ENCODE measurements at regions not wholly inside any gene's neighbourhood (a gene's known extent, or its start where the extent isn't known, plus 50 kb on each side); places are given as distances from the start of the nearest gene placed in this dataset.
"Not testable (repeated sequence)": the region's sequence is repeated elsewhere in the genome, so short reads cannot be mapped to it uniquely, and the experiment has no call there.

GRCh38 chr14:106227793-106228192, 701.4 kb downstream of the TMEM121 start:
- no peak for DNase-seq
- peaks cover 1% of the 10 kb centered on the region for H3K9me3 Mint-ChIP-seq
- H3K4me1 Mint-ChIP-seq: peaks cover 48% of the 10 kb centered on the region
- CTCF ChIA-PET: interaction anchor here (0.6 to 3.4 kb wide), 8 partner anchors 9 to 50 kb away, joined by 3 to 22 read pairs (median 9); no protein-coding TSS in a partner anchor
- H3K4me3 Mint-ChIP-seq: no peak overlapping the region
- H3K27me3 Mint-ChIP-seq: no peaks in the 10 kb centered on the region
- H3K36me3 Mint-ChIP-seq: peaks cover 5% of the 10 kb centered on the region
- H3K27ac Mint-ChIP-seq: no peak overlapping the region

- Mint-ChIP-seq H3K36me3 (peaks cover 5% of the 10 kb centered on the region), H3K4me3 (peak overlapping the region; percentile 55), H3K9me3 (peaks cover 1% of the 10 kb centered on the region), H3K4me1 (peaks cover 44% of the 10 kb centered on the region), H3K27ac (peak overlapping the region; percentile 90), H3K27me3 (peaks cover 3% of the 10 kb centered on the region)
- peak; percentile 60 for DNase-seq
- CTCF ChIA-PET: interaction anchor here (0.6 to 3.4 kb wide), 15 partner anchors 9 to 435 kb away, joined by 3 to 22 read pairs (median 7); no protein-coding TSS in a partner anchor
These were observed 702.3 kb downstream of the TMEM121 start for GRCh38 chr14:106228541-106229158.

- no peak for DNase-seq
- Mint-ChIP-seq H3K4me3 (no peak overlapping the region), H3K9me3 (peaks cover 1% of the 10 kb centered on the region), H3K36me3 (no peaks in the 10 kb centered on the region), H3K27me3 (peaks cover 3% of the 10 kb centered on the region), H3K27ac (peak overlapping the region; percentile 67), H3K4me1 (peaks cover 42% of the 10 kb centered on the region)
- CTCF ChIA-PET: interaction anchor here (1.0 to 3.4 kb wide), 10 partner anchors 8 to 59 kb away, joined by 3 to 22 read pairs (median 7); no protein-coding TSS in a partner anchor
These were observed 703.7 kb downstream of the TMEM121 start for GRCh38 chr14:106230071-106230470.

GRCh38 chr14:106233191-106233590, 706.8 kb downstream of the TMEM121 start:
- H3K36me3 Mint-ChIP-seq, H3K27ac Mint-ChIP-seq, H3K9me3 Mint-ChIP-seq, H3K4me3 Mint-ChIP-seq, DNase-seq: not testable (repeated sequence)
- peaks cover 12% of the 10 kb centered on the region for H3K27me3 Mint-ChIP-seq
- CTCF ChIA-PET: interaction anchor here (0.8 to 2.5 kb wide), 6 partner anchors 10 to 33 kb away, joined by 3 to 11 read pairs (median 6); no protein-coding TSS in a partner anchor
- peaks cover 40% of the 10 kb centered on the region for H3K4me1 Mint-ChIP-seq

GRCh38 chr14:106234525-106235254, 708.3 kb downstream of the TMEM121 start:
- Mint-ChIP-seq H3K4me1 (peaks cover 28% of the 10 kb centered on the region), H3K27me3 (peaks cover 12% of the 10 kb centered on the region)
- H3K9me3 Mint-ChIP-seq, H3K4me3 Mint-ChIP-seq, H3K36me3 Mint-ChIP-seq, H3K27ac Mint-ChIP-seq: not testable (repeated sequence)
- DNase-seq: peak; percentile 52
- CTCF ChIA-PET: interaction anchor here (0.5 to 2.5 kb wide), 12 partner anchors 23 to 329 kb away, joined by 3 to 11 read pairs (median 3); no protein-coding TSS in a partner anchor

GRCh38 chr14:106235356-106236159, 709.2 kb downstream of the TMEM121 start:
- Mint-ChIP-seq H3K9me3 (peaks cover 1% of the 10 kb centered on the region), H3K4me3 (no peak overlapping the region), H3K27me3 (peaks cover 12% of the 10 kb centered on the region), H3K27ac (no peak overlapping the region), H3K36me3 (no peaks in the 10 kb centered on the region), H3K4me1 (peaks cover 22% of the 10 kb centered on the region)
- no peak for DNase-seq
- CTCF ChIA-PET: interaction anchor here (0.6 to 1.4 kb wide), 9 partner anchors 22 to 301 kb away, joined by 3 to 6 read pairs (median 4); no protein-coding TSS in a partner anchor

GRCh38 chr14:106248321-106249192, 722.2 kb downstream of the TMEM121 start:
- H3K4me3 Mint-ChIP-seq: no peak overlapping the region
- DNase-seq: no peak
- H3K27ac Mint-ChIP-seq: no peak overlapping the region
- no peaks in the 10 kb centered on the region for H3K36me3 Mint-ChIP-seq
- peaks cover 9% of the 10 kb centered on the region for H3K4me1 Mint-ChIP-seq
- peaks cover 27% of the 10 kb centered on the region for H3K27me3 Mint-ChIP-seq
- CTCF ChIA-PET: interaction anchor here (2.7 kb wide), 1 partner anchor 9 kb away, joined by 10 read pairs; no protein-coding TSS in a partner anchor
- peaks cover 4% of the 10 kb centered on the region for H3K9me3 Mint-ChIP-seq

GRCh38 chr14:106253995-106254394, 727.6 kb downstream of the TMEM121 start:
- not testable (repeated sequence) for H3K9me3 Mint-ChIP-seq, H3K36me3 Mint-ChIP-seq

GRCh38 chr14:106257569-106257994, 731.2 kb downstream of the TMEM121 start:
- CTCF ChIA-PET: interaction anchor here (0.6 to 4.1 kb wide), 25 partner anchors 8 to 159 kb away, joined by 3 to 38 read pairs (median 6); no protein-coding TSS in a partner anchor
- not testable (repeated sequence) for H3K4me1 Mint-ChIP-seq, H3K36me3 Mint-ChIP-seq, H3K9me3 Mint-ChIP-seq, H3K4me3 Mint-ChIP-seq
- Mint-ChIP-seq H3K27ac (peak overlapping the region; percentile 29), H3K27me3 (peaks cover 36% of the 10 kb centered on the region)
- peak; percentile 80 for DNase-seq

More at GRCh38 chr14:106253995-106254394, 727.6 kb downstream of the TMEM121 start:
- H3K27ac Mint-ChIP-seq, DNase-seq, CTCF ChIA-PET, H3K4me1 Mint-ChIP-seq, H3K4me3 Mint-ChIP-seq: not testable (repeated sequence)
- H3K27me3 Mint-ChIP-seq: peaks cover 31% of the 10 kb centered on the region

GRCh38 chr14:106268013-106268727, 741.8 kb downstream of the TMEM121 start:
- H3K27me3 Mint-ChIP-seq: peaks cover 36% of the 10 kb centered on the region
- no peaks in the 10 kb centered on the region for H3K36me3 Mint-ChIP-seq
- peak; percentile 91 for DNase-seq
- H3K27ac Mint-ChIP-seq: no peak overlapping the region
- CTCF ChIA-PET: interaction anchor here (0.6 to 2.9 kb wide), 19 partner anchors 10 to 149 kb away, joined by 3 to 11 read pairs (median 5); no protein-coding TSS in a partner anchor
- H3K4me1 Mint-ChIP-seq: peaks cover 10% of the 10 kb centered on the region
- H3K9me3 Mint-ChIP-seq: no peaks in the 10 kb centered on the region
- no peak overlapping the region for H3K4me3 Mint-ChIP-seq

GRCh38 chr14:106269029-106269428, 742.6 kb downstream of the TMEM121 start:
- Mint-ChIP-seq H3K27me3 (peaks cover 31% of the 10 kb centered on the region), H3K4me3 (no peak overlapping the region), H3K27ac (no peak overlapping the region), H3K36me3 (no peaks in the 10 kb centered on the region), H3K9me3 (no peaks in the 10 kb centered on the region), H3K4me1 (peaks cover 10% of the 10 kb centered on the region)
- CTCF ChIA-PET: interaction anchor here (0.6 to 2.9 kb wide), 10 partner anchors 9 to 105 kb away, joined by 3 to 11 read pairs (median 6); no protein-coding TSS in a partner anchor
- no peak for DNase-seq

GRCh38 chr14:106269451-106270204, 743.2 kb downstream of the TMEM121 start:
- Mint-ChIP-seq H3K9me3 (no peaks in the 10 kb centered on the region), H3K4me3 (no peak overlapping the region), H3K27me3 (peaks cover 32% of the 10 kb centered on the region), H3K36me3 (no peaks in the 10 kb centered on the region), H3K4me1 (peaks cover 10% of the 10 kb centered on the region), H3K27ac (no peak overlapping the region)
- CTCF ChIA-PET: interaction anchor here (0.9 to 2.9 kb wide), 11 partner anchors 8 to 148 kb away, joined by 3 to 11 read pairs (median 6); no protein-coding TSS in a partner anchor
- DNase-seq: no peak
